ENCODE measurements at regions not wholly inside any gene's neighbourhood (a gene's known extent, or its start where the extent isn't known, plus 50 kb on each side); places are given as distances from the start of the nearest gene placed in this dataset.

DNA sequence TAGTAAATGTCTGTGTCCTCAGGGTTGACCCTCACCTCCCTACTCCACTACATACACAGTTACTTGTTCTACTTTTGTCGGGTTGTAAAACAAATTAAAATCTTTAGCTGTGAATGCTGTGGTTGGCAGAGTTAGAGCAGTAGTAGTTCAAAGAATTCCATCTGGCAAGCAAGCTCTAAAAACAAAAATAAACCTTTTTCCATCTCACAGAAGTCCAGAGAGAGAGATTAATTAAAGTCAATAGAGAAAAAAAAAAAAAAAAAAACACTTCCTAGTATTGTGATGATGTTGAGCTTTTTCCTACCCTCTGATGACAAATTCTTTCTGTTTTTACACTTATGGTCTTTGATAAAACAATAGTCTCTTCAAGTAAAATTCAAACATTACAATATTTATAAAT lies 338.4 kb downstream of the PCDH17 start:
- POLR2A ChIA-PET: no interaction called here
- CTCF ChIA-PET: interaction anchor here (0.9 to 2.0 kb wide), 3 partner anchors 9 to 29 kb away, joined by 3 to 6 read pairs (median 3); no protein-coding TSS in a partner anchor
- DNase-seq (ENCODE audit: extremely low spot score): no peak
- TF ChIP-seq, protein P1, sequence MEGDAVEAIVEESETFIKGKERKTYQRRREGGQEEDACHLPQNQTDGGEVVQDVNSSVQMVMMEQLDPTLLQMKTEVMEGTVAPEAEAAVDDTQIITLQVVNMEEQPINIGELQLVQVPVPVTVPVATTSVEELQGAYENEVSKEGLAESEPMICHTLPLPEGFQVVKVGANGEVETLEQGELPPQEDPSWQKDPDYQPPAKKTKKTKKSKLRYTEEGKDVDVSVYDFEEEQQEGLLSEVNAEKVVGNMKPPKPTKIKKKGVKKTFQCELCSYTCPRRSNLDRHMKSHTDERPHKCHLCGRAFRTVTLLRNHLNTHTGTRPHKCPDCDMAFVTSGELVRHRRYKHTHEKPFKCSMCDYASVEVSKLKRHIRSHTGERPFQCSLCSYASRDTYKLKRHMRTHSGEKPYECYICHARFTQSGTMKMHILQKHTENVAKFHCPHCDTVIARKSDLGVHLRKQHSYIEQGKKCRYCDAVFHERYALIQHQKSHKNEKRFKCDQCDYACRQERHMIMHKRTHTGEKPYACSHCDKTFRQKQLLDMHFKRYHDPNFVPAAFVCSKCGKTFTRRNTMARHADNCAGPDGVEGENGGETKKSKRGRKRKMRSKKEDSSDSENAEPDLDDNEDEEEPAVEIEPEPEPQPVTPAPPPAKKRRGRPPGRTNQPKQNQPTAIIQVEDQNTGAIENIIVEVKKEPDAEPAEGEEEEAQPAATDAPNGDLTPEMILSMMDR (IDR thresholded peaks at IDR 0.05; ENCODE audit: control extremely low read depth, extremely low read depth, low read depth, missing control alignments): no peak

DNA sequence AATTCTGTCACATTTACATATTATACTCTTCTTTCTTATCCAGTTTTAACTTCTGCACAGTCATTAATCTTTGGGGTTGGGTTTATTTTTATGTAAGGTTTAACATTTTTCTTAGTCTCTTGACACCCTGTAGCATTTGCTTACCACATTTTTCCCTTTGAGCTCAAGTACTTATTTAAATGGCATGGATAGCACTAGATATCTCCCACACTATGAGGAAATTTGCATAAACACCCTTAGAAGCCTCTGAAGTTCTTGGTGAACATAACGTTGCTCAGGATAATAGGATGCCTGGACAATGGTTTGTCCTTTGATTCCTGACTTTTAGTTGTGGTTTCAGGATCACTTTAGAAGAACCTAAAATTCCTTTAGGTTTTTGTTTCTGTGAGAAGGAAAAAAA lies 338.9 kb downstream of the PCDH17 start:
- no peak for DNase-seq (ENCODE audit: extremely low spot score)
- TF ChIP-seq, protein P1 (IDR thresholded peaks at IDR 0.05; ENCODE audit: control extremely low read depth, extremely low read depth, low read depth, missing control alignments): no peak
- ChIA-PET POLR2A (no interaction called here), CTCF (interaction anchor here (0.9 to 2.0 kb wide), 3 partner anchors 8 to 30 kb away, joined by 3 to 6 read pairs (median 3); no protein-coding TSS in a partner anchor)

DNA sequence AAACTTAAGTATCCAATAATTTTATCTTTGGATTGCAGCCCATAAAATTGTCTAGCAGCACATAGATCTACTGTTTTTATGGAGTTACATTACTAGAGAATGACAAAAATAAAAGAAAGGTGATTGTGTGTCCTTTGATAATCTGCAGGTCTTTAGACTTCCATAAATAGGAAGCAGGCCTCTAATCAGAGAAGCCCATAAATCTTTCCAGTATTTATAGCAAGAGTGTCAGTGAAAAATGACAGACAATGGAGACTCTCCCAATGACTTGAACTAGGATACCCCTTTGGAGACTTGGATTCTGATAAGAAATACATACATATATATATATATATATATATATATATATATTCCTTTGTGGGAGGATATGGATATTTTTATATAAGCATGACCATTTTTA lies 351.2 kb downstream of the PCDH17 start:
- ChIA-PET CTCF (no interaction called here), POLR2A (no interaction called here)
- DNase-seq (ENCODE audit: extremely low spot score): no peak
- TF ChIP-seq, protein P1 (IDR thresholded peaks at IDR 0.05; ENCODE audit: control extremely low read depth, extremely low read depth, low read depth, missing control alignments): no peak

DNA sequence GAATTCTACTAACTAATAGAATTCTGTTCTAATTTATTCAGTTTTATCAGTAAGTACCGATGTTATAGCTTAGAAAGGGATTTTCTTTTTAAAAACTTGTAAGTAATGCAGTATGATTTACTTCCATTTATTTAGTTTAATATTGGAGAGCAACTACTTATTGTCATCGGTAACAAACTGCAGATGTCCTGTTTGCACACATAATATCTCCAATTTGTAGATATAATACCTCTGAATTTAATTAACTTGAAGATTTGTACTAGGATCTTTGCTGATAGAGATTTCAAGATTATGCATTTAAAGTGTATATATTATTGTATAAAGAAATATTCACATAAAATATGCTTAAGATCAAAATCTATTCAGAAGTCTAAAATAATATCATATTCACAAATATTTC lies 356.7 kb downstream of the PCDH17 start:
- DNase-seq (ENCODE audit: extremely low spot score): no peak
- CTCF ChIA-PET: no interaction called here
- POLR2A ChIA-PET: no interaction called here
- TF ChIP-seq, protein P1 (IDR thresholded peaks at IDR 0.05; ENCODE audit: control extremely low read depth, extremely low read depth, low read depth, missing control alignments): no peak

DNA sequence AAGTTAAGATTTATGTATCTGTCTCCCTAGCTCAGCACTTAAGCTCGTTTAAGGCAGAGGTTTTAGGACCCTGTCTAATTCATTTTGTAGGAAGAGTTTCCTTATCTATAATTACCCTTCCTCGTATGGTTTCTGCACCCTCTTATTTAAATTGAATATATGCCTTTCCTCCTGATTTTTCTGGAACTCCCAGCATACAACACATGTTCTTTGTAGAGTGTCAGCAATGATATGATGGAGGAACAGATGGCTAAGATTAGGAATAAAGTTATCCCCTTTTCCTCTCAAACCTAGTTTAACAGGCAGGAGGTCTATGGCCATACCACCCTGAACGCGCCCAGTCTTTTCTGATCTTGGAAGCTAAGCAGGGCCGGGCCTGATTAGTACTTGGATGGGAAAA lies 359.5 kb downstream of the PCDH17 start:
- TF ChIP-seq, protein P1 (IDR thresholded peaks at IDR 0.05; ENCODE audit: control extremely low read depth, extremely low read depth, low read depth, missing control alignments): no peak
- CTCF ChIA-PET: no interaction called here
- POLR2A ChIA-PET: no interaction called here
- no peak for DNase-seq (ENCODE audit: extremely low spot score)

DNA sequence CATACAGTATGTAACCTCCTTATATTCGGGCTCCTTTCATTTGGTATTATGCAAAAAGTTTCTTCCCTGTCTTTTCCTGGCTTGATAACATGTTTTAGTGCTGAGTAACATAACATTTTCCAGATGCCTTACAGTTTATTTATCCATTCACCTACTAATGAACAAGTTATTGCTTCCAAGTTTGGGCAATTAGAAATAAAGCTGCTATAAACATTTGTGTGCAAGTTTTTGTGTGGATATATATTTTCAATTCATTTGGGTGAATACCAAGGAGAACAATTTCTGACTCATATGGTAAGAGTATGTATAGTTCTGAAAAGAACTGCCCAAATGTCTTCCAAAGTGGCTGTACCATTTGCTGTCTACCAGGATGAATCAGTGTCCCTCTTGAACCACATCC lies 360.9 kb downstream of the PCDH17 start:
- DNase-seq (ENCODE audit: extremely low spot score): no peak
- ChIA-PET CTCF (no interaction called here), POLR2A (no interaction called here)
- TF ChIP-seq, protein P1 (IDR thresholded peaks at IDR 0.05; ENCODE audit: control extremely low read depth, extremely low read depth, low read depth, missing control alignments): no peak

DNA sequence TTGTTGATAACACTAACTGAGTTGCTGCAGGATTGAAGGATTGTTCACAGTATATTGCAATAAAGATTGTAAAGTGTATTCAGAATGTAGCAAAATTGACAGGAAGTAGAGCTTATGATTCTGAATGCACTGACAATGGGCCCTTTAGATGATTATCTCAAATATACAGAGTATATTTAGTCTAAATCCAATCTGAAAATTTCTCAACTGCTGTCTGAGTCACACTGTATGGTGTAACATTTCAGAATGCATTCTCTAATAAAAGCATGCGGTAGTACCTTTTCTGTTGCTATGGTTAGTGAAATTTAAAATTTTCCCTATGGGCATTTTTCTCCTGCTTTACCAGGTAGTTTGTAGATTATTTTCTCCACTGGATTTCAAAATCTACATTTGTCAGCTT lies 365.2 kb downstream of the PCDH17 start:
- POLR2A ChIA-PET: no interaction called here
- DNase-seq (ENCODE audit: extremely low spot score): no peak
- CTCF ChIA-PET: interaction anchor here (0.8 to 1.7 kb wide), 2 partner anchors 10 to 21 kb away, joined by 3 to 4 read pairs; no protein-coding TSS in a partner anchor

More for the DNA sequence above, 365.2 kb downstream of the PCDH17 start:
- TF ChIP-seq, protein P1 (IDR thresholded peaks at IDR 0.05; ENCODE audit: control extremely low read depth, extremely low read depth, low read depth, missing control alignments): no peak
